Panc1 (cell line): ENCODE measurements at regions not wholly inside any gene's neighbourhood (a gene's known extent, or its start where the extent isn't known, plus 50 kb on each side); places are given as distances from the start of the nearest gene placed in this dataset.

Experiments used
- ATAC-seq: fragments of 200-7000 bp; cut with Tn5 transposase; 2 replicates; pipeline ENCODE4 v1.9.1; 2020; ENCODE audit warnings: mild to moderate bottlenecking, moderate library complexity
- BruUV-seq: library from RNA; stranded (reverse); fragments of 400-500 nt; replicated peaks from 2 replicates; lab custom pipeline; 2021; lab: Mats Ljungman, UMichigan
- CTCF ChIA-PET: fragments of 300-600 bp; sonication (Branson Sonifier 250); formaldehyde crosslinking; loops from one replicate; lab custom pipeline; 2022; ENCODE audit warnings: antibody characterized with exemption; lab: Charles Lee
- POLR2A ChIA-PET: fragments of 300-600 bp; sonication (Branson Sonifier 250); formaldehyde crosslinking; loops from one replicate; lab custom pipeline; 2022; ENCODE audit warnings: antibody characterized with exemption; lab: Charles Lee
- DNase-seq: peaks from one replicate; pipeline ENCODE4 v3.0.0-alpha.2; 2010; ENCODE audit warnings: low read depth, low spot score
- H3K27ac ChIP-seq: 2 replicates; pipeline ENCODE4 v1.5.1; 2011; ENCODE audit warnings: mild to moderate bottlenecking, low read length, inconsistent platforms
- H3K27me3 ChIP-seq: fragments of 200-500 bp; sonication (Bioruptor generic); 2 replicates; pipeline ENCODE4 v1.6.0; 2014; ENCODE audit warnings: low read length, inconsistent platforms; ENCODE audit not compliant: control insufficient read depth, insufficient read depth
- H3K36me3 ChIP-seq: fragments of 200-500 bp; sonication (Bioruptor generic); 2 replicates; pipeline ENCODE4 v1.5.1; 2014; ENCODE audit warnings: inconsistent platforms, mild to moderate bottlenecking, low read length, moderate library complexity; ENCODE audit not compliant: control insufficient read depth, insufficient read depth
- H3K4me1 ChIP-seq: 2 replicates; pipeline ENCODE4 v1.5.1; 2011; ENCODE audit warnings: inconsistent platforms, mild to moderate bottlenecking, low read length, moderate library complexity; ENCODE audit not compliant: control insufficient read depth, insufficient read depth
- H3K4me3 ChIP-seq, 2 experiments: 2 replicates each; pipeline ENCODE4 v1.5.1; 2011 to 2012; ENCODE audit warnings: low read depth in 2 of 2, low read length in 2 of 2, mild to moderate bottlenecking in 2 of 2, inconsistent platforms in 1 of 2, moderate library complexity in 1 of 2
- H3K9me3 ChIP-seq: fragments of 200-500 bp; sonication (Bioruptor generic); 2 replicates; pipeline ENCODE4 v1.5.1; 2014; ENCODE audit warnings: low read depth, mild to moderate bottlenecking, inconsistent platforms, low read length, moderate library complexity; ENCODE audit not compliant: control insufficient read depth, insufficient read depth
- POLR2AphosphoS5 ChIP-seq: IDR thresholded peaks from 2 replicates; pipeline ENCODE4 v1.6.1; 2012; ENCODE audit warnings: mild to moderate bottlenecking, low read depth, low read length, moderate library complexity
- SIN3A ChIP-seq: IDR thresholded peaks from 2 replicates; pipeline ENCODE4 v1.6.1; 2012; ENCODE audit warnings: low read depth, mild to moderate bottlenecking, low read length, moderate library complexity, borderline replicate concordance; ENCODE audit not compliant: insufficient read depth
- TCF7L2 ChIP-seq: IDR thresholded peaks from 2 replicates; pipeline ENCODE4 v1.6.1; 2011; ENCODE audit warnings: mild to moderate bottlenecking, low read depth, low read length, inconsistent platforms
- in situ Hi-C: cut with HindIII; loops from 2 replicates; pipeline ENCODE4 v1.10.0; 2016; ENCODE audit warnings: low sequenced_read_pairs, low pct_unique_long_range_greater_than_20kb
- intact Hi-C: fragments of 100-400 bp; cut with micrococcal nuclease; formaldehyde crosslinking; loops from one replicate; pipeline ENCODE4 v1.10.0; 2022; ENCODE audit not compliant: unreplicated experiment
- TF ChIP-seq, protein P1 (sequence below), 2 experiments: IDR thresholded peaks; 2 replicates each; pipeline ENCODE4 v1.6.1; 2011 to 2012; ENCODE audit warnings: low read depth in 2 of 2, control low read depth in 1 of 2, low read length in 1 of 2, mild to moderate bottlenecking in 1 of 2, moderate library complexity in 1 of 2; ENCODE audit not compliant: insufficient read depth in 1 of 2
- TF ChIP-seq, protein P2 (sequence below): fragments of 450-650 bp; IDR thresholded peaks from 2 replicates; pipeline ENCODE4 v1.5.1; 2017; ENCODE audit warnings: mild to moderate bottlenecking

DNA sequence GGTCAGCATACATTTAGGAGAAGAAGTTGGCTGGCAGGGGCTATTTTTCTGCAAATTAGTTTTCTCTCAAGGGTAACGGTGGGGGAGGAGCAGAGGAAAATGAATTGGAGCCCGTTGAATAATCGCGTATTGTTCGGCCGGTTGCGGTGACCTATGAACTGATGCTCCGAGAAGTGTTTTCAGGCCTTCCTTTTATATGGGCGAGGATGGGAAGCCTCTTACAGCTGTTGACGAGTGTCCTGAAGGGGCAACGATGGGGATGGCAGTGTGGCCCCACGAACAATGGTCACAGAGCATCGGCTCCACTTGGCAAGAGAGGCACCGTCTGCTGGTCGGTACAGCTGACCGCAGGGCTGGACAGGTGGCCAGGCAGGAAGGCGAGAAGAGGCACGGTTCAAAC lies 400.7 kb downstream of the ZSWIM6 start:
- DNase-seq, result no peak
- Histone ChIP-seq H3K27me3 (peaks cover 13% of the 10 kb centered on the region; the same call in 1 of the 2 replicates), H3K4me3 (no peak overlapping the region), H3K9me3 (no peaks in the 10 kb centered on the region), H3K36me3 (no peaks in the 10 kb centered on the region), H3K4me1 (no peaks in the 10 kb centered on the region), H3K27ac (no peak overlapping the region)
- intact Hi-C loops, result no loop called here
- TF ChIP-seq POLR2AphosphoS5, result no peak
- TF ChIP-seq TCF7L2, result no peak
- TF ChIP-seq, protein P1, sequence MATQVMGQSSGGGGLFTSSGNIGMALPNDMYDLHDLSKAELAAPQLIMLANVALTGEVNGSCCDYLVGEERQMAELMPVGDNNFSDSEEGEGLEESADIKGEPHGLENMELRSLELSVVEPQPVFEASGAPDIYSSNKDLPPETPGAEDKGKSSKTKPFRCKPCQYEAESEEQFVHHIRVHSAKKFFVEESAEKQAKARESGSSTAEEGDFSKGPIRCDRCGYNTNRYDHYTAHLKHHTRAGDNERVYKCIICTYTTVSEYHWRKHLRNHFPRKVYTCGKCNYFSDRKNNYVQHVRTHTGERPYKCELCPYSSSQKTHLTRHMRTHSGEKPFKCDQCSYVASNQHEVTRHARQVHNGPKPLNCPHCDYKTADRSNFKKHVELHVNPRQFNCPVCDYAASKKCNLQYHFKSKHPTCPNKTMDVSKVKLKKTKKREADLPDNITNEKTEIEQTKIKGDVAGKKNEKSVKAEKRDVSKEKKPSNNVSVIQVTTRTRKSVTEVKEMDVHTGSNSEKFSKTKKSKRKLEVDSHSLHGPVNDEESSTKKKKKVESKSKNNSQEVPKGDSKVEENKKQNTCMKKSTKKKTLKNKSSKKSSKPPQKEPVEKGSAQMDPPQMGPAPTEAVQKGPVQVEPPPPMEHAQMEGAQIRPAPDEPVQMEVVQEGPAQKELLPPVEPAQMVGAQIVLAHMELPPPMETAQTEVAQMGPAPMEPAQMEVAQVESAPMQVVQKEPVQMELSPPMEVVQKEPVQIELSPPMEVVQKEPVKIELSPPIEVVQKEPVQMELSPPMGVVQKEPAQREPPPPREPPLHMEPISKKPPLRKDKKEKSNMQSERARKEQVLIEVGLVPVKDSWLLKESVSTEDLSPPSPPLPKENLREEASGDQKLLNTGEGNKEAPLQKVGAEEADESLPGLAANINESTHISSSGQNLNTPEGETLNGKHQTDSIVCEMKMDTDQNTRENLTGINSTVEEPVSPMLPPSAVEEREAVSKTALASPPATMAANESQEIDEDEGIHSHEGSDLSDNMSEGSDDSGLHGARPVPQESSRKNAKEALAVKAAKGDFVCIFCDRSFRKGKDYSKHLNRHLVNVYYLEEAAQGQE (IDR thresholded peaks at IDR 0.05; ENCODE audit: insufficient read depth in 1 of 2, low read depth in 2 of 2, low read length in 1 of 2), result no peak
- in situ Hi-C loops, result no loop called here
- BruUV-seq, result no TSS peak
- ChIA-PET CTCF (no interaction called here), POLR2A (no interaction called here)
- no peak for ATAC-seq

GRCh38 chr5:61734001-61734400 lies 401.9 kb downstream of the ZSWIM6 start:
- Histone ChIP-seq H3K36me3 (no peaks in the 10 kb centered on the region), H3K9me3 (no peaks in the 10 kb centered on the region), H3K27me3 (peaks cover 10% of the 10 kb centered on the region; the same call in 1 of the 2 replicates), H3K4me1 (no peaks in the 10 kb centered on the region), H3K4me3 (no peak overlapping the region), H3K27ac (no peak overlapping the region)
- CTCF ChIA-PET, result no interaction called here
- in situ Hi-C loops, result no loop called here
- TF ChIP-seq, protein P2, sequence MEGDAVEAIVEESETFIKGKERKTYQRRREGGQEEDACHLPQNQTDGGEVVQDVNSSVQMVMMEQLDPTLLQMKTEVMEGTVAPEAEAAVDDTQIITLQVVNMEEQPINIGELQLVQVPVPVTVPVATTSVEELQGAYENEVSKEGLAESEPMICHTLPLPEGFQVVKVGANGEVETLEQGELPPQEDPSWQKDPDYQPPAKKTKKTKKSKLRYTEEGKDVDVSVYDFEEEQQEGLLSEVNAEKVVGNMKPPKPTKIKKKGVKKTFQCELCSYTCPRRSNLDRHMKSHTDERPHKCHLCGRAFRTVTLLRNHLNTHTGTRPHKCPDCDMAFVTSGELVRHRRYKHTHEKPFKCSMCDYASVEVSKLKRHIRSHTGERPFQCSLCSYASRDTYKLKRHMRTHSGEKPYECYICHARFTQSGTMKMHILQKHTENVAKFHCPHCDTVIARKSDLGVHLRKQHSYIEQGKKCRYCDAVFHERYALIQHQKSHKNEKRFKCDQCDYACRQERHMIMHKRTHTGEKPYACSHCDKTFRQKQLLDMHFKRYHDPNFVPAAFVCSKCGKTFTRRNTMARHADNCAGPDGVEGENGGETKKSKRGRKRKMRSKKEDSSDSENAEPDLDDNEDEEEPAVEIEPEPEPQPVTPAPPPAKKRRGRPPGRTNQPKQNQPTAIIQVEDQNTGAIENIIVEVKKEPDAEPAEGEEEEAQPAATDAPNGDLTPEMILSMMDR, result no peak
- no peak for TF ChIP-seq SIN3A
- TF ChIP-seq, protein P1 (IDR thresholded peaks at IDR 0.05; ENCODE audit: insufficient read depth in 1 of 2, low read depth in 2 of 2, low read length in 1 of 2), result no peak
- TF ChIP-seq POLR2AphosphoS5, result no peak
- no peak for TF ChIP-seq TCF7L2
- BruUV-seq, result no TSS peak
- POLR2A ChIA-PET, result no interaction called here
- intact Hi-C loops, result no loop called here
- DNase-seq (no peak), ATAC-seq (no peak)
